ENCODE measurements at regions not wholly inside any gene's neighbourhood (a gene's known extent, or its start where the extent isn't known, plus 50 kb on each side); places are given as distances from the start of the nearest gene placed in this dataset.

- peaks cover 0 to 12% (median 5%) of the 10 kb centered on the region in 7 donors for H3K27me3 ChIP-seq
Observed at GRCh38 chr1:2917284-2917683, 104.0 kb upstream of the ACTRT2 start.

GRCh38 chr1:2918441-2918840 is 102.8 kb upstream of the ACTRT2 start:
- H3K27me3 ChIP-seq, result peaks cover 0 to 17% (median 14%) of the 10 kb centered on the region in 7 donors
- 91 to 93% methylated on average over 16 of the region's 16 CpGs for WGBS, 2 donors
- no peaks in the 10 kb centered on the region for H3K36me3 ChIP-seq
- intact Hi-C loops (cut with DNase I), result no loop called here
- H3K9me3 ChIP-seq, result no peaks in the 10 kb centered on the region
- ATAC-seq (no peak), DNase-seq (no peak)
- TF ChIP-seq, protein P1, sequence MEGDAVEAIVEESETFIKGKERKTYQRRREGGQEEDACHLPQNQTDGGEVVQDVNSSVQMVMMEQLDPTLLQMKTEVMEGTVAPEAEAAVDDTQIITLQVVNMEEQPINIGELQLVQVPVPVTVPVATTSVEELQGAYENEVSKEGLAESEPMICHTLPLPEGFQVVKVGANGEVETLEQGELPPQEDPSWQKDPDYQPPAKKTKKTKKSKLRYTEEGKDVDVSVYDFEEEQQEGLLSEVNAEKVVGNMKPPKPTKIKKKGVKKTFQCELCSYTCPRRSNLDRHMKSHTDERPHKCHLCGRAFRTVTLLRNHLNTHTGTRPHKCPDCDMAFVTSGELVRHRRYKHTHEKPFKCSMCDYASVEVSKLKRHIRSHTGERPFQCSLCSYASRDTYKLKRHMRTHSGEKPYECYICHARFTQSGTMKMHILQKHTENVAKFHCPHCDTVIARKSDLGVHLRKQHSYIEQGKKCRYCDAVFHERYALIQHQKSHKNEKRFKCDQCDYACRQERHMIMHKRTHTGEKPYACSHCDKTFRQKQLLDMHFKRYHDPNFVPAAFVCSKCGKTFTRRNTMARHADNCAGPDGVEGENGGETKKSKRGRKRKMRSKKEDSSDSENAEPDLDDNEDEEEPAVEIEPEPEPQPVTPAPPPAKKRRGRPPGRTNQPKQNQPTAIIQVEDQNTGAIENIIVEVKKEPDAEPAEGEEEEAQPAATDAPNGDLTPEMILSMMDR (IDR thresholded peaks at IDR 0.05), result no peak
- no peak overlapping the region for H3K4me3 ChIP-seq
- H3K4me1 ChIP-seq, result no peaks in the 10 kb centered on the region
- H3K27ac ChIP-seq, result no peak overlapping the region

More at GRCh38 chr1:2917284-2917683, 104.0 kb upstream of the ACTRT2 start:
- Histone ChIP-seq H3K36me3 (no peaks in the 10 kb centered on the region), H3K4me1 (no peaks in the 10 kb centered on the region), H3K27ac (no peak overlapping the region), H3K4me3 (no peak overlapping the region), H3K9me3 (no peaks in the 10 kb centered on the region)
- no peak for DNase-seq
- intact Hi-C loops (cut with DNase I), result no loop called here
- TF ChIP-seq, protein P1 (IDR thresholded peaks at IDR 0.05), result no peak
- WGBS, 2 donors, result 84 to 86% methylated on average over 17 of the region's 17 CpGs
- ATAC-seq, result no peak

- TF ChIP-seq, protein P1 (IDR thresholded peaks at IDR 0.05), result no peak
- ATAC-seq (no peak), DNase-seq (no peak)
- intact Hi-C loops (cut with DNase I), result no loop called here
- Histone ChIP-seq H3K9me3 (no peaks in the 10 kb centered on the region), H3K4me3 (no peak overlapping the region), H3K4me1 (no peaks in the 10 kb centered on the region), H3K27me3 (peaks cover 0 to 31% (median 22%) of the 10 kb centered on the region in 7 donors), H3K27ac (no peak overlapping the region), H3K36me3 (no peaks in the 10 kb centered on the region)
- 84 to 90% methylated on average over 17 of the region's 17 CpGs for WGBS, 2 donors
Observed at GRCh38 chr1:2919841-2920240, 101.4 kb upstream of the ACTRT2 start.

DNA sequence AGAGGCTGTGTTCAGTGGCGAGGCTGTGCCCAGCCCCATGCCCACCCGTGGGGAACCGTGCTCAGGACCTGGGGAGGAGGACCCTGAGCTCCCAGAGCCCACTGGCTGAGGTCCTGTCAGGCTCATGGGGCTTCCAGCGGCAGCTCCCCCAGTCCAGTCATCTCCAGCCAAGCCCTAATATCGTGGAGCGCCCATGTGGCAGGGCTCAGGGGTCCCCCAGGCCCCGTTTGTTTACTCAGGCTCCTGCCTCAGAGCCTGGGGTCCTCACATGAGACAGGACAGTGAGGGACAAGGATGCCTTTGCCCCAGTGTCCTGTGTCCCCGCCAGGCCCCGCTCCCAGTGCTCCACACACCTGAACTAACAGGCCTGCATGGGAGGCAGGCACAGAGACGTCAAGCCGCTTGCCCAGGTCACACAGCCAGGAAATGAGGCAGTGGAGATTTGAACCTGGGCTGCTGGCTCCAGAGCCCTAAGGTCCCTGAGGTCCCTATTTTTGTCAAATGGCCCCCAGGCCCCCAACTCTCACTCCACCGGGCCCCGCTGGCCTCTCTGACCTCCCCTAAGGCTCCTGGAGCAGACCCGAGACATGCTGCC is 100.7 kb upstream of the ACTRT2 start:
- Histone ChIP-seq H3K4me1 (no peaks in the 10 kb centered on the region), H3K27me3 (peaks cover 0 to 38% (median 24%) of the 10 kb centered on the region in 7 donors), H3K4me3 (no peak overlapping the region), H3K27ac (no peak overlapping the region), H3K9me3 (no peaks in the 10 kb centered on the region), H3K36me3 (no peaks in the 10 kb centered on the region)
- TF ChIP-seq, protein P1 (IDR thresholded peaks at IDR 0.05), result no peak
- no peak for DNase-seq
- no peak for ATAC-seq
- intact Hi-C loops (cut with DNase I), result no loop called here
- 84 to 85% methylated on average over 14 of the region's 14 CpGs for WGBS, 2 donors
